ENCODE measurements at regions not wholly inside any gene's neighbourhood (a gene's known extent, or its start where the extent isn't known, plus 50 kb on each side); places are given as distances from the start of the nearest gene placed in this dataset.
"Not testable (repeated sequence)": the region's sequence is repeated elsewhere in the genome, so short reads cannot be mapped to it uniquely, and the experiment has no call there.

DNA sequence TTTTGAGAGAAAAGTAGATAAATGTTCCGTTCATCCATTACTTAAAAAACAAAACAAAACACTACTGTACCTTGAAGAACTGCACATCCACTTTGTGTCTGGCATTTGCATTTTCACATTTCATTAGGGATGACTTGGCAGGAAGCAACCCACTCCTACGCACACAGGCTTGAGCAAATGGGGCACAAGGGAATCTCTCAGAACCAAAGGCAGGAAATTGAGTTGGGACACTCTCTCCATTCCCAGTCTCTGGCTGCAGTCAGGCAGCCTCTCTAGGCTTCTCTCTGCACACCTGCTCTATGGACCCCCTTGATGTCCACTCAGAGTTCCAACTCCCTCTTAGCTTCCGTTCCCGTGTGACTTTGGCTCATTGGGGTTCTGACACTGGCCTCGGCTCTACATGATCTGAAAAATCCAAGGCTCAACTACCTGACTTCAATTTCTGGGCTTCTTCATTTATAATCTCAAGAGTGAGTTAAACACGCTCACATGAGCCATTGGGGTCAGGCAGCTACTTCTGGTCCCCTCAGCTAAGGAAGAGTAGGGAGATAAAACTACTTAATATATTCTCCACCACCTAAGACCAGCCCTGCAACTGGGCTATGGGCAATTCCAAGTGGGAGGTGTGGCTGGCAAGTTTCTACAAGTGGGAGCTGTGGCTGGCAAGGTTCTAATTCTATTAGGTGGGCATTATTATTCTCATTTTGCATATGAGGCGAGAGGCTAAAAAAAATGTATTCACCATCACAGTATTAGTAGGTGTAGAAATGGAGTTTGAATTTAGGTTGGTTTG is 251.9 kb downstream of the SOD2 start:
- no peak for DNase-seq (ENCODE audit: low read depth)

DNA sequence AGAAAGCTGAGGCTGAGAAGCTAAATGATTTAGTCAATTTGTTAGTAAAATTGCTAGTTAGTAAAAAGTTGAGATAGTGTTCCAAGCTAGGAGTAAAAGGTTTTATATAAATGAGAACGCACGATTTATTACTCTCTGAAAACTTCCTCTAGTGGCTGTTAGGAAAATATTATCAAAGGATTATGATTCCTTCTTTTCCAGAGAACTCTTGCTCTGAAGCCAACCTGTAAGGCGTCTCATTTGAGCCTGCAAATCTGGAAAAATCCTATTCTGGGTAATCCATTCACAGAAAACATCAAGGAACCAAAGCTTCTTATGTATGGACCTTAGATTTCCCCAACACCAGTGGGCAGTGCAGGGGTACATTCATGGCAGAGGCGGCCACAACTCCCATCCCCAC is 252.7 kb downstream of the SOD2 start:
- no peak for DNase-seq (ENCODE audit: low read depth)

DNA sequence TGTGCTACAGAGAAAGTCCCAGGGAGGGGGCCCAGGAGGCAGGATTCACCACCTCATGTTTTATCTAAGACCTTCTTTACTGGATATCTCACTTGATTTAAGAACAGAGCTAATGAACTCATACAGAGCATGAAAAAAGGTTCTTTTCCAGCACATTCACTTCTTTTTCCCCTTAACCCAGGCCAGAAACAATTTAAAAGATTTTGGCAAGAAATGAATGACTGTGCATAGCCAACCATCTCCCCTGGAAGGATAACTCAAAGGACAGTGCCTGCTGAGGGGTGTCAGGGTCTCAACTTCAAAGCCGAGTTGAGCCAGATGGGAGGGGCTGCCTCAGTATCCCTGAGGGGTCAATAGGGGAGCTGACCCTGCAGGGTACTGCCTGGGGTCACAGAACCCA is 253.4 kb downstream of the SOD2 start:
- DNase-seq (ENCODE audit: low read depth): no peak

DNA sequence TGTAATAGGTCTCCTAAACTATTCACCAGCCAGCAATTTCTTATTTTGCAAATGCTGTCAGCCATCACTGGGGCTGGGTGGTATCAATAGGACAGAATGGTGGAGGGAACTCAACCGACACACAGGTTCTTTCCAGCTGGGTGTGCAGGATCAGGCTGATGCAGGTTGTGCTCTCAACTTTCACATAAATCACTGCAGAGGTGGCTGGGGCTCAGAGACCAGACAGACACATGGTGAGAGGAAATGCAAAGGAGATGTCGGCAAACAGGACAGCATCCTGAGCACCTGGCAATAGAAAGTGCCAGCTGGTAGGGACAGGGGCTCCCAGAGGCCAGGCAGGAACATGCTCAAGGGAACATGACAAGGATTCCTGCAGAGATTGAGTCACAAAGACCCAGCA is 254.9 kb downstream of the SOD2 start:
- DNase-seq (ENCODE audit: low read depth): no peak

DNA sequence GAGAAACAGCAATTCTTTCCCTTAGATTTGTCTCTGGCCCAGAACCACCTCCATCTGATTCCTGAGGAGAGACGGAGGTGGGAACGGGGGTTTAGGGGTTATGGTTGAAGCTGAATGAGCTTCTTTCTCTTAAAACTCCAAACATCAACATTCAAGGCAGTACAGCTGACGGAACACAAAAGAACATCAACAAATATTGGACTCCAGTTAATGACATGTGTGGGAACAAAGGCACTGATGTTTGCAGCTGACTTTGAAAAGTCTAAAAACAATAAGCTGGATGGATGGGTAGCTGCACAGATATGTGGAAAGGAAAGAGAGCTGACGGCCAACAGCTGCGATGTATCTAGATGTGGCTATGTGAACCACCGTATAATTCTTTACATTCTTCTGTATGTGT is 256.5 kb downstream of the SOD2 start:
- no peak for DNase-seq (ENCODE audit: low read depth)

DNA sequence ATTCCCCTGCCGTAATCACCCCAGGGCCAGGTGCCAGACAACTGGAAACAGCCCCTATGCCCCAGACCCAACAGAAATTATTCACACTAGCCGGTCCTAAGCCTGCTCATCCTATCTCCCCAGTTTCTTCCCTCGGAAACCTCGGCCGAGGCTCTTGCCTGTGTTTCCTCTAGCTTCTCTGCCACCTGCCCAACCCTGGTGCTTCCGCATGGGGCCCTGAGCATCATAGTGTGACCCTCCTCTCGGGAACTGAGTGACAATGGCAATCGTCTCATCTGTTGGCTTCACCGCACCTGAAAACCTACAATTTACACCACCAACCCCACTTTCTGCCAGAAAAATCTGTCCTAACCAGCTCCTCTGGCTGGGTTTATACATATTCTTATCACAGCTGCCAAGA is 257.3 kb downstream of the SOD2 start:
- DNase-seq (ENCODE audit: low read depth): no peak

DNA sequence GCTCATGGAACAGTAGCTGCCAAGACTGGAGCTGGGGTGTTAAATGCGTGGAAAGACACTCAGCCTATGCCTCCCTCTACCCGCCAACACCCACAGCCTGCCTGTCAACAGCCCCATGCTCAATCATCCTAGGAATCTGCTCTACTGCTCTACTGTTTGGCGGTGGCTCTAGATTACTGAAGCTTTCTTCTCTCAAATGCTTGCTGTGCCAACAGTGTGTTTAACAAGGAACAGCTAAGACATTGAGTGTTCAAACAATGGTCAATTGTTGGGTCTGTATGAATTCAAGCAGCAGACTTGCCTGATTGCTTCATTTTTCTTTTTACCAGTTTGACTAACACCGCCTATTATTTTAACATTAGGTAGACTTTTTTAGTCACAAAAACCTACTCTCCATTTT is 258.6 kb downstream of the SOD2 start:
- no peak for DNase-seq (ENCODE audit: low read depth)

DNA sequence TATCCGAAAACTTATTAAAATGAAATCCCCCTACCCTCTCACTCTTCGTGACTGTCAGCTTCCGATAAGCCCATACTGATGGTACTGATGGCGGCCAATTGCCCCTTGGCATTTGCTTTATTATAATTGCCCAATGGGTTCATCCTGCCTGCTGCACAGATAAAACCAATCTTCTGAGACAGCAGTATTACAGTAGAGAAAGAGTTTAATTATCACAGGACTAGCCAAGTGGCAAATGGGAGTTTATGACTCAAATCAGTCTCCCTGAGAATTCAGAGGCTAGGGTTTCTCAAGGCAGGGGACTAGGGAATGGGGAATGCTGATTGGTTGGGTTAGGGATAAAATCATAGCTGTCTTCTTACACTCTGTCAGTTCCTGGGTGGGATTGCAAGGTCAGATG is 259.5 kb downstream of the SOD2 start:
- DNase-seq (ENCODE audit: low read depth): no peak

DNA sequence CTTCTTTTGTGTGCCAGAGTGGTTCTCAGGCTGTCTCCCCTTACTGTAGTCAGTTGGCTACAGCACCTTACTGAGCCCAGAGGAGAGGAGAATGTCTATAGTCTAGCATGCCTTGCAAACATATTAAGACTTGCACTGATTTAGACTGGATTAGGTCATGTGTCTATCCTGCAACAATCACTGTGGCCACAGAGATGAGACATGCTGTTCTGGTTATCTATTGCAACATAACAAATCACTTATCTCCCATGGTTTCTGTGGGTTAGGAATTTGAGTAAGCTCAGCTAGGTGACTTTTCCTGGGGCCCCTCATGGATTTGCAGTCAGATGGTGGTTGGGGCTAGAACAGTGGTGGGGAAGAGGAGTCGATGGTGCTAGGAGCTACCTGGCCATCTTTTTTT is 261.3 kb downstream of the SOD2 start:
- no peak for DNase-seq (ENCODE audit: low read depth)

DNA sequence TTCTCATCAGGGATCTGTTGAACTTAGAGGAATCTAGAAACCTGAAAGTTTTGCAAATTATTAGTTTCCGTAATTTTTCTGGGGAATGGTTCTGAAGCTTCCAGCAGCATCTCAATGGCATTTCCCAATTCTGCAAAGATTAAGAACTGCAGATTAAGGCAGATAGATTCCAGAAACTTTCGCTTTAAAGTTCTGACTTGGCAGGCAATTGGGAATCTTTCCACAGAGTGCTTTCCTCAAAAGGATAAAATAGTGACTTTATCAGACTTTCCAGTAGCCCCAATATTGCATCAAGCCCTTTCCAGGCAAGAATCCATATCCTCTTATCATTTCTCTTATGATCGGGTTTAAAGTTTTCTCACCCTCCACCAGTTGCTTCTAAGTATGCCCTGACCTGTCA is 261.1 kb downstream of the FNDC1 start:
- no peak for DNase-seq (ENCODE audit: low read depth)

DNA sequence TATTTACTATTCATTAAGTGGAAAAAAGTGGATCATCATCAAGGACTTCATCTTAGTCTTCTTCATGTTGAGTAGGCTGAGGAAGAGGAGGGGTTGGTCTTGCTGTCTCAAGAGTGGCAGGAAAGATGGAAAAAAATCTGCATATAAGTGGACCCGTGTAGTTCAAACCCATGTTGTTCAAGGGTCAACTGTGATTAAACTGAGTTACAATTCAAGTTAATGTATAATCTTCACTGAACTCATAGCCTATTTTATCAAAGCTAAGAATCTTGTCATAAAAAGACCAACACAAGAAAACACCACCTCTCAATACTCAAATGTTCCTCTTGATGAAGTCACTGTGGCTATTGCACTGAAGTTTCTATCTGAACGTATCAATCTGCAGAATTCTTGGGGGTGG is 260.2 kb downstream of the FNDC1 start:
- DNase-seq (ENCODE audit: low read depth): no peak

DNA sequence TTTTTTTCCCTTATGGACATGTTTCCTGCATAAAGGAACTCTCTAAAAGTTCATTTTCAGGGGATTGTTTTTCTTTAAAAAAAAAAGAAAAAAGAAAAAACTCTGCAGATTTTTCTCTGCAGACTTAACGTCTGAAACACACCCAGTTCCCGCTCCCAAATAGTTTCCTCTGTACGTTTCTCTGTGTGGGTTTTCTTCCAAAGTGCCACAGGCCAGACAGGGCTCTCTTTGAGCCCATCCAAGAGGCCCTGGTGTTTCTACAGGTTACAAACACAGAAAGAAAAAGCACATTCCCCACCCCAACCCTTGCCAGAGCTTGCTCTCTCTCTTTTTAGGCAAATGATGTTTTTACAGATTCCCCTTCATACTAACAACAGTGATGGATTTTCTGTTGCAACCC is 258.6 kb downstream of the FNDC1 start:
- no peak for DNase-seq (ENCODE audit: low read depth)

DNA sequence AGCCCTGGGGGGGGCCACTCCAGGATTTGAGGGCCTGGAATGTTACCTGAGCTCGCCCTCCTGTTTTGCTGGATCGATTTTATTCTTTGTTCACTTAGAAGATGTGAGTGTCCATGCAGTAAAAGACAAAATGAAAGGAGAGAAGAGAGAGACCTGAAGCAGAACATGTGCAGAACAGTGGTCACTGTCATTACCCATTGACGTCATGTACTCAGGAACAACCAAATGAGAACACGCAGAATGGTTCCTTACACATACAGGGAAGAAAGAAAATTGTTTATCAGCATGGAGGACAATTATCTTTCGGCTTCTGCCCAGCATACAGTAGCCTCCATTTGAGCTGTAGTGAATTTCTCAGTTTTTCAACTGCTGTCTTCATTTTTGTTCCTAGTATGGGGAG is 258.1 kb downstream of the FNDC1 start:
- DNase-seq (ENCODE audit: low read depth): no peak

DNA sequence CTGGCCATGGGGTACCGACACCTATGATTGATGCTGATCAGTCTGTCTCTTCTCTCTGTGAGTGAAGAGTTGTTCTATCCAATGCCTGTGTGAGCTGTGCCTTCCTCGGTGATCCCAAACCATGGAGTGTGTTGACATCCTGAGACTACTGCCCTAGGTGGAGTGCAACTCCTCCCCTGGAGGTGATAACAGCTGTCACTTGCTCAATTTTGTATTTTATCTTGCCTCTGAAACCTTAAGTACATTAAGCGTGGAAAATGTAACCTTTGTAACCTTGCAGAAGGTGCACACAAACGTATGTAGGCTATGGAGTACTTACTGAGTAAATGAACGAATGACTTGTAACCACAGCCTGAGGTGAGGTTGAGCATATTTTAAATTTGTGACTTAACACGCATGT is 256.2 kb downstream of the FNDC1 start:
- DNase-seq (ENCODE audit: low read depth): no peak

DNA sequence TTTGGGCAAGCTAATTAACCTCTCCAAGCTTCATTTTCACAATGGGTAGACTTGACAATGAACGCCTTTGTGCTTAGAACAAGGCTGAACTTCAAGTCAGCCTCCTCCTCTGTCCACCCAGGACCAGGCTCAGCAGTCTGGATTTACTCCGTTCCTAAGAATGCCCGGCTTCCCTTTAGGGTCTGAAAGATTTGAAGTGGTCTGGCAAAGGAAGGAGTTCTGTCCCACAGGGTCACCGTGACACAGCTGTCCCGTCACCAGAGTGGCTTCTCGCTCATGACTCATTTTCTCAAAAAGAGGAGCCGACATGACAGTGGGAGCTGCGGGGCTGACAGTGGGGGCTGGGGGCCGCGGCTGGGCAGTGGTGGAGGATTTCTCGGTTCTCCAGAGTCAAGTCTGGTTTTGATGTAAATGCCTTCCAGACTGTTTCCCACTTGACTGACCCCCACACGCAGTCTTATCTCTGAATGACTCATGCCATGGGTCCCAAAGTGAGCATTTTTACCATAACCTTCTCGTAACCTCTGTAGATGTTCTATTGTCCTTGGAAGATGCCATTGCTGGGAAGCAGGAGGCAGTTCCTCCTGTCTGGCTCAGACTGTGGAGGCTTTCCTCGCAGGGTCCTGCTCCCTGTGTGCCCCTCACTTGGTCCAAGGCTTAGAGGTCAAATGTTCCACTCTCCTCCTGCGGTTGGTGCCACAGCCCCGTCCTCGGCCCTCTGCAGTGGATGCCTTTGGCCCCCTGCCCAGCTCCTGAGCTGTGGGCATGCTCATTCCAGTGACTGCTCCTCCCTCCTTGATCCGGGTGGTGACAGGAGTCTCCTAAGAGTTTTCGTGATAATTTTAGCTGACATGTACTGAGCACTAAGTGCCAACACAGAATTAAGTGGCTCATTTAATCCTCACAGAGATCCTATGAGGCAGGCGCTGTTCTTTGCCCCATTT is 253.1 kb downstream of the FNDC1 start:
- no peak for DNase-seq (ENCODE audit: low read depth)

DNA sequence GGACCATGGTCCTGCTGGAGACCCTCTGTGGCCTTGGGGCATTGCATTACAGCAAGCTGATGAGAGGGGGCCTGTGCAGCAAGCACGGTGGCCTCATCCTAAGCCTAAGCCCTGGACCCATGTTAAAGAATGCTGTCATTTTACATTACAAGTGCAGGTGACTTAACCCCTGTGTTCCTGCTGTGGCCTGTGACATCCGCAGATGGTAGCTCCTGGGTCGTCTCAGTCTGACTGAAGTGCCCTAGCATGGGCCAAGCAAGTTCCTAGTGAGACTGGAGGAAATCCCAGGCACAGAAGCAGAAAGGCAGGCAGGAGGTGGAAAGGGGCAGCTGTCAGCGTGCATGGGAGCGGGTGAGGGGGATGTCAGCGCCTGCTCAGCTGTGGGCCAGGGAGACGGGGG is 252.4 kb downstream of the FNDC1 start:
- no peak for DNase-seq (ENCODE audit: low read depth)

DNA sequence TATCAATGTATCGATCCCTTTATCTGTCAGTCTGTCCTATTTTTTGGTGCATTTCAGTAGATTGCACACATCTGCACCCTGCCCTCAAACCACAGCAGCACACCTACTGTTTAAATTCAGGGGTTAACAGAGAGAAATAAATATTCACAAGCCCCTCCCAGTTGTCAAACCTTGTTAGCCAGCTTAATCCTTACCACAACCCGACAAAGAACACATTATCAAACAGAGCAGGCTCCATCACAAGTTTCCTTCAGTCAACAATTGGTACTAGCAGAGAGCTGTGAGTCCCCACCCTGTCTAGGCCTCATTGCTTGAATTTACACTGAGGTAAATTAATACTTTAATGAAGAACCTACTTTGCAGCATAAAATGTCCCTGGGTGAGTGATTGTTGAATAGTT is 249.8 kb downstream of the FNDC1 start:
- no peak for DNase-seq (ENCODE audit: low read depth)

DNA sequence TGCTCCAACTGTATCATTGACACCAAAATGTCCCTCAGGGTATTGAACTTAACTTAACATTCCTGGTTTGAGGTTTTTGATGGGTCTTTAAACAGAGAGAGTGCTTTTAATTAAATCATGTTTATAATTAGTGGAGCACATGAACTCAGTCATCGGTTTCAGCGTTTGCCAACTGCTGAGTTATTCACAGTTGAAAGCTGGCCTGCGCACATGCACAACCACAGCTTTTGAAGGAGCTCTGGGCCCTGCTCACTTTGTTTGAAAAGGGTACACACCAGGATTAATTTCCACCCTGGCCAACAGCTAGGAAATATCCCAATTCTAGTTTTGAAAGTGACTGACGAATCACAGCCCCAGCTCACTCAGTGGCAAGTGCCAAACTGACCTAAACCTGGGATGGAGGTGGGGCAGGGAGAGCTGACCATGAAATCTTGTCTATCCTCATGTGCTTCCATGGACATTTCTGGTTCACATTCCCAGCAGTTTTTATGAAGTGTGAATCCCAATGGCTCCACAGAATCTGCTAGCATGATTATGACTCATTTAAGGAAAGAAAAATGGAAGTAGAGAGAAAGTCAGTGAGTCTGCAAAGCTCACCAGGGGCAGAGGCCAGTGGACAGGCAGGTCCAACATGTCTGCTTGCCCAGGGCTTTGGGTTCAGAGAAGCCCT is 247.8 kb downstream of the FNDC1 start:
- no peak for DNase-seq (ENCODE audit: low read depth)

DNA sequence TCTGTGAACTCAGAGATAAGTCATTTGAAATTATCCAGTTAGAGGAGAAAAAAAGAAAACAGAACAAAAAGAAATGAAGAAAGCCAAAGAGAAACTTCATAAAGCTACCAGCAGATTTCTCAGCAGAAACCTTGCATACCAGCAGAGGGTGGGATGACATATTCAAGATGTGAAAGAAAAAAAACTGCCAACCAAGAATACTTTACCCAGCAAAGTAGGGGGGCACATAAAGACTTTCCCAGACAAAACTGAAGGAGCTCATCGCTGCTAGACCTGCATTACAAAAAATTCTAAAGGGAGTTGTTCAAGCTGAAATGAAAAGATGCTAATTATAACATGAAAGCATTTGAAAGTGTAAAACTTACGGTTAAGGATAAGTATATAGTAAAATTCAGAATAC is 246.3 kb downstream of the FNDC1 start:
- no peak for DNase-seq (ENCODE audit: low read depth)

DNA sequence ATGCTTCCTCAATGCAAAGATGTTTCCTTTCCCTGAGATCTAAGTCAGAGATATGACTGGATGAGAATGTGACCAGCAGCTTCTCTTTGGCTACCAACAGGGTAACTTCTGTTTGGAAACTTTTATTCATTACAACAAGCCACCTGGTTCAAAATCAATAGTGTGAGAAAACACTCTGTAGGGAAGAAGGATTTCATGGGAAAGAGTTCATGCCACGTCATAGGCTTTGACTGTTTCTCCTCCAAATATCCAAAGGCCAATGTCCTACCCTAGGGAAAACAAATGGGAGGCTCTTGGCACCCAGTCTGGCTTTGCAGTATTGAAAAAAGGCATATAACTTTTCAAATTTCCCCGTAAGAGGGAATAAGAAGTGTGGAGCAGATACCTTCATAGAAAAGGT is 245.5 kb downstream of the FNDC1 start:
- no peak for DNase-seq (ENCODE audit: low read depth)

DNA sequence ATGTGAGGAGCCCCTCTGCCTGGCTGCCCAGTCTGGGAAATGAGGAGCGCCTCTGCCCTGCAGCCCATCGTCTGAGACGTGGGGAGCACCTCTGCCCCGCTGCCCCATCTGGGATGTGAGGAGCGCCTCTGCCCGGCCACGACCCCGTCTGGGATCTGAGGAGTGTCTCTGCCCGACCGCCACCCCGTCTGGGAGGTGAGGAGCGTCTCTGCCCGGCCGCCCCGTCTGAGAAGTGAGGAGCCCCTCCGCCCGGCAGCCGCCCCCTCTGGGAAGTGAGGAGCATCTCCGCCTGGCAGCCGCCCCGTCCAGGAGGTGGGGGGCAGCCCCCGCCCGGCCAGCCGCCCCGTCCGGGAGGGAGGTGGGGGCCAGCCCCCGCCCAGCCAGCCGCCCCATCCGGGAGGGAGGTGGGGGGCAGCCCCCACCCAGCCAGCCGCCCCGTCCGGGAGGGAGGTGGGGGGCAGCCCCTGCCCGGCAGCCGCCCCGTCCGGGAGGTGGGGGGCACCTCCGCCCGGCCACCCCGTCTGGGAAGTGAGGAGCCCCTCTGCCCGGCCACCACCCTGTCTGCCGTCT is 238.1 kb downstream of the FNDC1 start:
- not testable (repeated sequence) for DNase-seq (ENCODE audit: low read depth)

DNA sequence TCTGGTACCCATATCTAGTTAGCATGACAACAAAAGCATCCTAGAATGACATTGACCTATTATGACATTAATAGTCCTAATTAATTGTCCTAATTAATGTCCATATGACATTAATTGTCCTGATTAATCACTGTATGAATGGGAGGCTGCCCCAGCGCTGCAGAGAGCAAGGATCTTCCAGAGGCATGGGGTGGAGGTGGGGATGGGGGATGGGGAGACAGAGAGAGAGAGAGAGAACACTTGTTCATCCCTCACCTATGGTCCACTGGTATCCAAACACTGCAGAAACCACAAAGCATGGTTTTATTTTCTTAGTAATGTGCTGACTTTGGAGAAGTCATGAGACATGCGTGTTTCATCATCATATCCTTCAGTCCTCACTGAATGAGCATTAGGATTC is 235.1 kb downstream of the FNDC1 start:
- DNase-seq (ENCODE audit: low read depth): no peak

DNA sequence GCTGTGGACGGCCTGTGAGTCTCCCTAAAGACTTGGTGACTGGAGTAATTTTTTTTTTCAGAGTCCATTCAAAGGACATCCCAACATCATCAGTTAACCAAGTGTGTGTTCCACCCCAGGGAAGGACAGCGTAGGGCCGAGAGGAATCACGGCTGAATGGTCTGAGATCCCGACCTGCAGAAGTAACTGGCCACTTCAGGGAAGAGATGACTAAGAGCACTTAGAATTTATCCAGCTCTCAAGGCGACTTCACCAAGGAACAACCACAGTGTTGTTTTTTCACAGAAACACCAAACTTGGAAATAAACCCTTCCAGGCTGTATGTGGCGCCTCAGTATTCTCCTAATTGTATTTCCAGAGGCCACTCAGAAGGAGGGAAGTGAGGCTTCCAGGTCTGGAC is 231.6 kb downstream of the FNDC1 start:
- no peak for DNase-seq (ENCODE audit: low read depth)
